ENCODE measurements at regions not wholly inside any gene's neighbourhood (a gene's known extent, or its start where the extent isn't known, plus 50 kb on each side); places are given as distances from the start of the nearest gene placed in this dataset.
"Not testable (repeated sequence)": the region's sequence is repeated elsewhere in the genome, so short reads cannot be mapped to it uniquely, and the experiment has no call there.

DNA sequence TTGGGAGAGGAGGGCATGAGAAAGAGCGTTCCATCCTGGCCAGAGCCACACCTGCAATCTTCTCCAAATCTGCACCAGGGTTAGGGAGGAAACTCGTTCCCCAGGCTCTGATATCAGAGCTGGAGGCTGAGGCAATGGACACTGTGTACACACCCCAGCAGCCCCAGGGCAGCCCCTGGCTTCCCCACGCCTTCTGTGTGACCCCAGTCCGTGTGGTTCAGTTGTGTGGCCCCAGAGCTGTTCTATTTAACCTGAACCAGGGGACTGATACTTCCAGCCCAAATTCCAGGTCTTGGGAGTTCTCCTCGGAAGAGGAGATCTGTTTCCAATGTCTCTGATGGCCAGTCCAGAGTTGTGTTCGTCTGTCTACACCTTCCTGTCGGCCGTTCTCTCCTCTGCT lies 242.6 kb upstream of the EXOC2 start:
- no peak for DNase-seq (ENCODE audit: low spot score)
- TF ChIP-seq, protein P1, sequence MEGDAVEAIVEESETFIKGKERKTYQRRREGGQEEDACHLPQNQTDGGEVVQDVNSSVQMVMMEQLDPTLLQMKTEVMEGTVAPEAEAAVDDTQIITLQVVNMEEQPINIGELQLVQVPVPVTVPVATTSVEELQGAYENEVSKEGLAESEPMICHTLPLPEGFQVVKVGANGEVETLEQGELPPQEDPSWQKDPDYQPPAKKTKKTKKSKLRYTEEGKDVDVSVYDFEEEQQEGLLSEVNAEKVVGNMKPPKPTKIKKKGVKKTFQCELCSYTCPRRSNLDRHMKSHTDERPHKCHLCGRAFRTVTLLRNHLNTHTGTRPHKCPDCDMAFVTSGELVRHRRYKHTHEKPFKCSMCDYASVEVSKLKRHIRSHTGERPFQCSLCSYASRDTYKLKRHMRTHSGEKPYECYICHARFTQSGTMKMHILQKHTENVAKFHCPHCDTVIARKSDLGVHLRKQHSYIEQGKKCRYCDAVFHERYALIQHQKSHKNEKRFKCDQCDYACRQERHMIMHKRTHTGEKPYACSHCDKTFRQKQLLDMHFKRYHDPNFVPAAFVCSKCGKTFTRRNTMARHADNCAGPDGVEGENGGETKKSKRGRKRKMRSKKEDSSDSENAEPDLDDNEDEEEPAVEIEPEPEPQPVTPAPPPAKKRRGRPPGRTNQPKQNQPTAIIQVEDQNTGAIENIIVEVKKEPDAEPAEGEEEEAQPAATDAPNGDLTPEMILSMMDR (IDR thresholded peaks at IDR 0.05; ENCODE audit: extremely low read depth, missing control alignments), result no peak

DNA sequence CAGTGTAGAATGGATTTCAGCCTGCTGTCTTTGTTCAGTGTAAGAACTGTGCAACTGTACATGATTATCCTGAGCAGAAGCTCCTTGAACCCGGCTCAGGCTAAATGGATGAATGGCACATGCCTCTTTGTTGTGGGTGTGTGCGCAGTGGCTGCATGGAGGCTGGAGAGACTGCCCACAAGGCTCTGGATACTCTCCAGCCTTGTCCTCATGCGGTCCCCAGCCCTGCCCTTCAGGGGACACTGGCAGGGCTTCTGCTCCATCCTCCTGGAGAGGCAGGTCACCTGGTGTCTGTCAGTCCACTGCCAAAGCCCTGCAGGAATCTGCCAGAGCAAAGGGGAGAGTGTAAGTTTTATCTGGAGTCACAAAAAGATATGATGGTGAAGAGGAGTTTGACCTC lies 241.7 kb upstream of the EXOC2 start:
- DNase-seq (ENCODE audit: low spot score), result no peak
- TF ChIP-seq, protein P1 (IDR thresholded peaks at IDR 0.05; ENCODE audit: extremely low read depth, missing control alignments), result no peak

DNA sequence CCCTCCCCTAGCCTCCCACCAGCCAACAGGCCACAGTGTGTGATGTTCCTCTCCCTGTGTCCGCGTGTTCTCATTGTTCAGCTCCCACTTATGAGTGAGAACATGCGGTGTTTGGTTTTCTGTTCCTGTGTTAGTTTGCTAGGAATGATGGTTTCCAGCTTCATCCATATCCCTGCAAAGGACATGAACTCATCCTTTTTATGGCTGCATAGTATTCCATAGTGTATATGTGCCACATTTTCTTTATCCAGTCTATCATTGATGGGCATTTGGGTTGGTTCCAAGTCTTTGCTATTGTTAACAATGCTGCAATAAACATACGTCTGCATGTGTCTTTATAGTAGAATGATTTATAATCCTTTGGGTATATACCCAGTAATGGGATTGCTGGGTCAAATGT lies 239.0 kb upstream of the EXOC2 start:
- DNase-seq (ENCODE audit: low spot score), result not testable (repeated sequence)

DNA sequence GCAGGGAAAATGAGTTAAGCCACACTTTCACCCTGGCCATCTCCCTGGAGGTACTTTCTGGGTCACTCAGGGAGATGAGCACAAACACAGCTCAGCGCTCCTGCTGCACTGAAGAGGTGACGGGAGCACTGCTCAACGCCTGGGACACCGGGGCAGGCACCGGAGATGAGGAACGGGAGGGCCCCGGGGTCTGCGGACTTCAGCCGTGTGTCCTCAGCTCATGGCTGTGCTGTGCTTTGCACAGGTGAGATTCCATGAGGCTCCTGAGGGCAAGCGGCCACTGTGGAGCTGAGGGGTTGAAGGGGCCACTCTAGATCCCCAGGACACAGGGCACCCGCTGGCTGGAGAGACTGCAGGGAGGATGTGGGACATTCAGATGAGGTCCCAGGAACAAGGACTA lies 234.2 kb upstream of the EXOC2 start:
- TF ChIP-seq, protein P1 (IDR thresholded peaks at IDR 0.05; ENCODE audit: extremely low read depth, missing control alignments), result no peak
- no peak for DNase-seq (ENCODE audit: low spot score)

DNA sequence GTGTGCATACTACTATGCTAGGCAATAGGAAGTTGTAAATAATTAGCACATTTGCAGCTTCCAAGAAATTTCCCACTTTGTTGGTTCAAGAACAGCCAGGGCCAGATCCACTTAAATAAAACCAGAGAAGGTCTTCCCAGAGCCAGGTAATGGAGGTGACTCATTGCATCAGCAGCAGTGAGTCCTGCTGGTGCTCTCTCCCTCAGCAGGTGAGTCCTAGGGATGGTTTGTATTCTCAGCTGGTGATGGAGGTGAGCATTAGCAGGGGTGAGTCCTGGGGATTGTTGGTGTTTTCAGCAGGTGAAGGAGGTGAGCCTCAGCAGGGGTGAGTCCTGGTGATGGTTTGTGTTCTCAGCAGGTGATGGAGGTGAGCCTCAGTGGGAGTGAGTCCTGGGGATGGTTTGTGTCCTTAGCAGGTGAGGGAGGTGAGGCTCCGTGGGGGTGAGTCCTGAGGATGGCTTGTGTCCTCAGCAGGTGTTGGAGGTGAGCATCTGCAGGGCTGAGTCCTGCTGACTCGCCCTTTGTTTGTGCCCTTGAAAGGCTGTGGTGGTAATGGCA lies 232.8 kb upstream of the EXOC2 start:
- no peak for DNase-seq (ENCODE audit: low spot score)
- TF ChIP-seq, protein P1 (IDR thresholded peaks at IDR 0.05; ENCODE audit: extremely low read depth, missing control alignments), result no peak

DNA sequence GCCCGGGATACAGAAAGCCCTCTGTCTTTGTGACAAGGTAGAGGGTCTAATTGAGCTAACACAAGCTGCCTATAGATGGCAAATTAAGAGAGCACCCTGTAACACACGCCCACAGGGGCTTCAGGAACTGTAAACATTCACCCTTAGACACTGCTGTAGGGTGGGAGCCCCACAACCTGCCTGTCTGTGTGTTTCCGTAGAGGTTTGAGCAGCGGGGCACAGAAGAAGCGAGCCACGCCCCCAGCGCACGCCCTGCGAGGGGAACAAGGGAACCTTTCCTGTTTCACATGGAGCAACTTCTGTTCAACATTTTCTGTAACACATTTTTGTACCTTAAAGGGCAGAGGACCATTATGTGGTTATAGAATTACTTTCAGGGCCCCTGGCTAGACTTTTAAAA lies 231.7 kb upstream of the EXOC2 start:
- no peak for DNase-seq (ENCODE audit: low spot score)
- TF ChIP-seq, protein P1 (IDR thresholded peaks at IDR 0.05; ENCODE audit: extremely low read depth, missing control alignments), result no peak

DNA sequence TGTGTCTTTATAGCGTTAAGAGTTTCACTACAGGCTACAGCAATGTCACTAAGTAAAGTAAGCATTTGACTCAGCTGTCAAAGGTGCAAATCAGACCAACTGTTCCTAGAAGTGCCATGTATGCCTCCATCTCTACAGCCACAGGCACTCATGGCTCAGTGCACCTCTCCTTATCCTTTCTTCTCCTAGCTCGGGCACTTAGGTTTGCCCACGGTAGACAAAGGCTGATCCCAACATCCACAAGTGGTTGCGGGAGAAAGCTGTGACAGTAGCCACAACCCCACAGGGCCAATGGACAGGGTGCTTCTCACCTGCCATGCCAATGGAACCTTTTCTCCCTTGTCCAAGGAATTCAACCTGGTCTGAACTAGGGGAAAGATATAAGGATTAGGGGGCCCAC lies 228.5 kb upstream of the EXOC2 start:
- DNase-seq (ENCODE audit: low spot score), result no peak
- TF ChIP-seq, protein P1 (IDR thresholded peaks at IDR 0.05; ENCODE audit: extremely low read depth, missing control alignments), result no peak

DNA sequence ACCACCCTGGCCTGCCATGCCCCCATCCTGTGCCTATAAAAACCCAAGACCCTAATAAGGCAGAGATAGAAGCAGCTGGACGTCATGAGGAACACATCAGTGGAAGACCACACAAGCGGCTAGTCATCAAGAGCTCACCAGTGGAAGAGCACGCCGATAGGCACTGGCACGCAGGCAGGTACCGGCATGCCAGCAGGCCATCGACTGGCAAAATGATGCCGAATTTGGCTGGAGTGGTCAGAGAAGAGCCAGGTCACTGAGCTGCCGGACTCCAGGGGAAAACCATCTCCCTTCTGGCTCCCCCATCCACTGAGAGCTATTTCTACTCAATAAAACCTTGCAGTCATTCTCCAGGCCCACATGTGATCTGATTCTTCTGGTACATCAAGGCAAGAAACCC lies 227.6 kb upstream of the EXOC2 start:
- TF ChIP-seq, protein P1 (IDR thresholded peaks at IDR 0.05; ENCODE audit: extremely low read depth, missing control alignments), result no peak
- DNase-seq (ENCODE audit: low spot score), result no peak

Data from GM20000 (cell line).